ENCODE measurements at regions not wholly inside any gene's neighbourhood (a gene's known extent, or its start where the extent isn't known, plus 50 kb on each side); places are given as distances from the start of the nearest gene placed in this dataset.

- H3K79me2 ChIP-seq (ENCODE audit: control insufficient read depth, insufficient read depth, low read length) = no peaks in the 10 kb centered on the region
- intact Hi-C loops (cut with micrococcal nuclease) (no loop called here), in situ Hi-C loops (cut with MboI) (no loop called here)
- no peak overlapping the region for H3K27ac ChIP-seq (ENCODE audit: extremely low read depth, low read depth, low read length)
- WGBS (ENCODE audit: insufficient coverage, low coverage, missing lambda C conversion rate) = 0% methylated on average over 7 of the region's 8 CpGs
- no peaks in the 10 kb centered on the region for H3K36me3 ChIP-seq (ENCODE audit: control insufficient read depth, insufficient read depth, low read length)
- no peaks in the 10 kb centered on the region for H3K4me1 ChIP-seq (replicated peaks in 1 of 2; ENCODE audit: control insufficient read depth in 2 of 2, insufficient read depth in 2 of 2, low read length in 2 of 2)
- no peak for ATAC-seq
- no peak overlapping the region for H3K4me3 ChIP-seq
- no peaks in the 10 kb centered on the region for H3K9me3 ChIP-seq (replicated peaks; ENCODE audit: control insufficient read depth, insufficient read depth, low read depth, low read length)
- ChIA-PET CTCF (ENCODE audit: low intra/inter-chr PET ratio) (no interaction called here), POLR2A (no interaction called here)
- BruUV-seq (replicated peaks) = no TSS peak
- no peaks in the 10 kb centered on the region for H3K27me3 ChIP-seq (ENCODE audit: control insufficient read depth in 2 of 2, insufficient read depth in 2 of 2, low read length in 2 of 2)
- no peak for FAIRE-seq
- no peaks in the 10 kb centered on the region for H3K9me1 ChIP-seq (ENCODE audit: control insufficient read depth, insufficient read depth, low read length)
- no peak for DNase-seq (ENCODE audit: extremely low read depth in 1 of 4, low spot score in 3 of 4)
- H3K4me2 ChIP-seq (ENCODE audit: insufficient read depth, low read length) = no peak overlapping the region
- TF ChIP-seq, protein P1, sequence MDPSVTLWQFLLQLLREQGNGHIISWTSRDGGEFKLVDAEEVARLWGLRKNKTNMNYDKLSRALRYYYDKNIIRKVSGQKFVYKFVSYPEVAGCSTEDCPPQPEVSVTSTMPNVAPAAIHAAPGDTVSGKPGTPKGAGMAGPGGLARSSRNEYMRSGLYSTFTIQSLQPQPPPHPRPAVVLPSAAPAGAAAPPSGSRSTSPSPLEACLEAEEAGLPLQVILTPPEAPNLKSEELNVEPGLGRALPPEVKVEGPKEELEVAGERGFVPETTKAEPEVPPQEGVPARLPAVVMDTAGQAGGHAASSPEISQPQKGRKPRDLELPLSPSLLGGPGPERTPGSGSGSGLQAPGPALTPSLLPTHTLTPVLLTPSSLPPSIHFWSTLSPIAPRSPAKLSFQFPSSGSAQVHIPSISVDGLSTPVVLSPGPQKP (CRISPR knock-in tag; IDR thresholded peaks at IDR 0.05) = no peak
- no peak for TF ChIP-seq RBM34 (IDR thresholded peaks at IDR 0.05; ENCODE audit: borderline replicate concordance, insufficient read depth, low read length)
- no peak for TF ChIP-seq ZC3H8 (IDR thresholded peaks at IDR 0.05)
- H4K20me1 ChIP-seq (replicated peaks; ENCODE audit: control insufficient read depth, insufficient read depth, low read length) = no peaks in the 10 kb centered on the region
- H2AFZ ChIP-seq (ENCODE audit: low read depth, low read length) = no peak overlapping the region
- no peak overlapping the region for H3K9ac ChIP-seq (ENCODE audit: insufficient read depth in 1 of 2, low read depth in 2 of 2, low read length in 2 of 2)
Observed at GRCh38 chr10:104512800-104513199, 128.3 kb upstream of the SORCS3 start.

- H3K79me2 ChIP-seq (ENCODE audit: control insufficient read depth, insufficient read depth, low read length) = no peaks in the 10 kb centered on the region
- in situ Hi-C loops (cut with MboI) = no loop called here
- no peak overlapping the region for H3K9ac ChIP-seq (ENCODE audit: insufficient read depth in 1 of 2, low read depth in 2 of 2, low read length in 2 of 2)
- FAIRE-seq = no peak
- no peaks in the 10 kb centered on the region for H3K36me3 ChIP-seq (ENCODE audit: control insufficient read depth, insufficient read depth, low read length)
- POLR2A ChIA-PET = interaction anchor here (0.7 kb wide), 1 partner anchor 1233 kb away, joined by 3 read pairs; no protein-coding TSS in a partner anchor
- intact Hi-C loops (cut with micrococcal nuclease) = no loop called here
- TF ChIP-seq ZNF174 (CRISPR knock-in tag; IDR thresholded peaks at IDR 0.05) = no peak
- no peak for TF ChIP-seq KHSRP (IDR thresholded peaks at IDR 0.05)
- TF ChIP-seq ZNF134 (CRISPR knock-in tag; conservative IDR thresholded peaks at IDR 0.05) = no peak
- TF ChIP-seq MAFK (IDR thresholded peaks at IDR 0.05; ENCODE audit: low read length) = no peak
- no peak for TF ChIP-seq ZFP36 (IDR thresholded peaks at IDR 0.05; ENCODE audit: low read depth, low read length, partially characterized antibody)
- no peak for TF ChIP-seq SMARCC2 (IDR thresholded peaks at IDR 0.05; ENCODE audit: low read depth)
- no peaks in the 10 kb centered on the region for H3K4me1 ChIP-seq (replicated peaks in 1 of 2; ENCODE audit: control insufficient read depth in 2 of 2, insufficient read depth in 2 of 2, low read length in 2 of 2)
- H3K9me3 ChIP-seq (replicated peaks; ENCODE audit: control insufficient read depth, insufficient read depth, low read depth, low read length) = no peaks in the 10 kb centered on the region
- 0% methylated on average over 2 of the region's 2 CpGs for WGBS (ENCODE audit: insufficient coverage, low coverage, missing lambda C conversion rate)
- H3K4me2 ChIP-seq (ENCODE audit: insufficient read depth, low read length) = no peak overlapping the region
- no peaks in the 10 kb centered on the region for H3K9me1 ChIP-seq (ENCODE audit: control insufficient read depth, insufficient read depth, low read length)
- no peak for DNase-seq (ENCODE audit: extremely low read depth in 1 of 4, low spot score in 3 of 4)
- H3K4me3 ChIP-seq = no peak overlapping the region
- no TSS peak for BruUV-seq (replicated peaks)
- no peak overlapping the region for H3K27ac ChIP-seq (ENCODE audit: extremely low read depth, low read depth, low read length)
- no peaks in the 10 kb centered on the region for H4K20me1 ChIP-seq (replicated peaks; ENCODE audit: control insufficient read depth, insufficient read depth, low read length)
- CTCF ChIA-PET (ENCODE audit: low intra/inter-chr PET ratio) = no interaction called here
- no peak overlapping the region for H2AFZ ChIP-seq (ENCODE audit: low read depth, low read length)
- no peaks in the 10 kb centered on the region for H3K27me3 ChIP-seq (ENCODE audit: control insufficient read depth in 2 of 2, insufficient read depth in 2 of 2, low read length in 2 of 2)
- no peak for ATAC-seq
Observed at GRCh38 chr10:104515678-104516199, 125.4 kb upstream of the SORCS3 start.

All from K562 (cell line).